Nephron progenitor cell (in vitro differentiated cells): ENCODE measurements at regions not wholly inside any gene's neighbourhood (a gene's known extent, or its start where the extent isn't known, plus 50 kb on each side); places are given as distances from the start of the nearest gene placed in this dataset.
"Not testable (repeated sequence)": the region's sequence is repeated elsewhere in the genome, so short reads cannot be mapped to it uniquely, and the experiment has no call there.

Experiments used
- DNase-seq: peaks from one replicate; pipeline ENCODE4 v3.0.0; 2021
- H3K27ac Mint-ChIP-seq: 2 replicates; pipeline ENCODE4 v1.8.0; 2021; ENCODE audit warnings: mild to moderate bottlenecking, moderate library complexity, mixed read lengths
- H3K27me3 Mint-ChIP-seq: 2 replicates; pipeline ENCODE4 v1.8.0; 2021; ENCODE audit warnings: mild to moderate bottlenecking, low read depth, mixed read lengths; ENCODE audit not compliant: poor library complexity
- H3K36me3 Mint-ChIP-seq: 2 replicates; pipeline ENCODE4 v1.8.0; 2021; ENCODE audit warnings: low read depth, mixed read lengths
- H3K4me1 Mint-ChIP-seq: 2 replicates; pipeline ENCODE4 v1.8.0; 2021; ENCODE audit warnings: mixed read lengths
- H3K4me3 Mint-ChIP-seq: 2 replicates; pipeline ENCODE4 v1.8.0; 2021; ENCODE audit warnings: mild to moderate bottlenecking, moderate library complexity, mixed read lengths
- H3K9me3 Mint-ChIP-seq: 2 replicates; pipeline ENCODE4 v1.8.0; 2021; ENCODE audit warnings: mild to moderate bottlenecking, moderate library complexity, mixed read lengths
- CTCF ChIP-seq: fragments of 200-600 bp; sonication (generic); IDR thresholded peaks from 2 replicates; pipeline ENCODE4 v1.5.0; 2021; ENCODE audit warnings: antibody characterized with exemption

- no peaks in the 10 kb centered on the region for H3K4me1 Mint-ChIP-seq
- H3K4me3 Mint-ChIP-seq = no peak overlapping the region
- H3K36me3 Mint-ChIP-seq = no peaks in the 10 kb centered on the region
- no peak overlapping the region for H3K27ac Mint-ChIP-seq
- H3K27me3 Mint-ChIP-seq = peaks cover 7% of the 10 kb centered on the region
- no peak for TF ChIP-seq CTCF
- H3K9me3 Mint-ChIP-seq = peaks cover 38% of the 10 kb centered on the region
- no peak for DNase-seq
These were observed 224.8 kb upstream of the VLDLR start for GRCh38 chr9:2396622-2397285.

- not testable (repeated sequence) for H3K4me3 Mint-ChIP-seq, DNase-seq, H3K36me3 Mint-ChIP-seq, H3K27me3 Mint-ChIP-seq, H3K27ac Mint-ChIP-seq, H3K4me1 Mint-ChIP-seq
- peaks cover 36% of the 10 kb centered on the region for H3K9me3 Mint-ChIP-seq
These were observed 223.7 kb upstream of the VLDLR start for GRCh38 chr9:2397875-2398274.

- Mint-ChIP-seq H3K36me3 (peaks cover 10% of the 10 kb centered on the region), H3K9me3 (peaks cover 56% of the 10 kb centered on the region)
- H3K27ac Mint-ChIP-seq, H3K4me3 Mint-ChIP-seq, DNase-seq, H3K4me1 Mint-ChIP-seq, H3K27me3 Mint-ChIP-seq: not testable (repeated sequence)
These were observed 219.8 kb upstream of the VLDLR start for GRCh38 chr9:2401746-2402145.

- Mint-ChIP-seq H3K36me3 (peaks cover 10% of the 10 kb centered on the region), H3K4me1 (no peaks in the 10 kb centered on the region), H3K9me3 (peaks cover 44% of the 10 kb centered on the region), H3K27ac (no peak overlapping the region), H3K27me3 (peaks cover 5% of the 10 kb centered on the region), H3K4me3 (no peak overlapping the region)
- TF ChIP-seq CTCF = no peak
- no peak for DNase-seq
These were observed 217.9 kb upstream of the VLDLR start for GRCh38 chr9:2403701-2404100.

- peaks cover 3% of the 10 kb centered on the region for H3K27me3 Mint-ChIP-seq
- no peak overlapping the region for H3K4me3 Mint-ChIP-seq
- TF ChIP-seq CTCF = no peak
- H3K36me3 Mint-ChIP-seq = peaks cover 10% of the 10 kb centered on the region
- H3K27ac Mint-ChIP-seq = no peak overlapping the region
- peaks cover 2% of the 10 kb centered on the region for H3K4me1 Mint-ChIP-seq
- H3K9me3 Mint-ChIP-seq = peaks cover 28% of the 10 kb centered on the region
- no peak for DNase-seq
These were observed 215.3 kb upstream of the VLDLR start for GRCh38 chr9:2406252-2406651.

GRCh38 chr9:2407450-2407849 lies 214.1 kb upstream of the VLDLR start:
- no peak for TF ChIP-seq CTCF
- Mint-ChIP-seq H3K9me3 (peaks cover 28% of the 10 kb centered on the region), H3K27me3 (peaks cover 3% of the 10 kb centered on the region), H3K4me3 (no peak overlapping the region), H3K4me1 (peaks cover 10% of the 10 kb centered on the region), H3K36me3 (peaks cover 10% of the 10 kb centered on the region), H3K27ac (no peak overlapping the region)
- no peak for DNase-seq

GRCh38 chr9:2411459-2412215 lies 209.9 kb upstream of the VLDLR start:
- no peak for TF ChIP-seq CTCF

More at GRCh38 chr9:2411459-2412215, 209.9 kb upstream of the VLDLR start:
- no peaks in the 10 kb centered on the region for H3K9me3 Mint-ChIP-seq
- no peaks in the 10 kb centered on the region for H3K36me3 Mint-ChIP-seq
- DNase-seq = no peak
- peaks cover 24% of the 10 kb centered on the region for H3K4me1 Mint-ChIP-seq
- peak overlapping the region; percentile 33 for H3K27ac Mint-ChIP-seq
- no peak overlapping the region for H3K4me3 Mint-ChIP-seq
- H3K27me3 Mint-ChIP-seq = no peaks in the 10 kb centered on the region
